Thyroid gland (tissue), 4 donors: ENCODE measurements at regions not wholly inside any gene's neighbourhood (a gene's known extent, or its start where the extent isn't known, plus 50 kb on each side); places are given as distances from the start of the nearest gene placed in this dataset.

Experiments used
- POLR2A ChIP-seq, 2 donors: fragments of 450-650 bp; IDR thresholded peaks; one replicate each; pipeline ENCODE4 v1.6.1; 2017; ENCODE audit warnings: antibody characterized with exemption in 2 of 2, mild to moderate bottlenecking in 2 of 2, moderate library complexity in 1 of 2
- TF ChIP-seq, protein P1 (sequence below), 6 experiments: fragments of 200-600 bp in 3 of 6; fragments of 450-650 bp in 3 of 6; sonication (generic) in 3 of 6; IDR thresholded peaks; one replicate each; pipeline ENCODE4 v1.5.1; 2016 to 2019; ENCODE audit warnings: antibody characterized with exemption in 6 of 6, mild to moderate bottlenecking in 2 of 6, inconsistent platforms in 1 of 6, moderate library complexity in 1 of 6

DNA sequence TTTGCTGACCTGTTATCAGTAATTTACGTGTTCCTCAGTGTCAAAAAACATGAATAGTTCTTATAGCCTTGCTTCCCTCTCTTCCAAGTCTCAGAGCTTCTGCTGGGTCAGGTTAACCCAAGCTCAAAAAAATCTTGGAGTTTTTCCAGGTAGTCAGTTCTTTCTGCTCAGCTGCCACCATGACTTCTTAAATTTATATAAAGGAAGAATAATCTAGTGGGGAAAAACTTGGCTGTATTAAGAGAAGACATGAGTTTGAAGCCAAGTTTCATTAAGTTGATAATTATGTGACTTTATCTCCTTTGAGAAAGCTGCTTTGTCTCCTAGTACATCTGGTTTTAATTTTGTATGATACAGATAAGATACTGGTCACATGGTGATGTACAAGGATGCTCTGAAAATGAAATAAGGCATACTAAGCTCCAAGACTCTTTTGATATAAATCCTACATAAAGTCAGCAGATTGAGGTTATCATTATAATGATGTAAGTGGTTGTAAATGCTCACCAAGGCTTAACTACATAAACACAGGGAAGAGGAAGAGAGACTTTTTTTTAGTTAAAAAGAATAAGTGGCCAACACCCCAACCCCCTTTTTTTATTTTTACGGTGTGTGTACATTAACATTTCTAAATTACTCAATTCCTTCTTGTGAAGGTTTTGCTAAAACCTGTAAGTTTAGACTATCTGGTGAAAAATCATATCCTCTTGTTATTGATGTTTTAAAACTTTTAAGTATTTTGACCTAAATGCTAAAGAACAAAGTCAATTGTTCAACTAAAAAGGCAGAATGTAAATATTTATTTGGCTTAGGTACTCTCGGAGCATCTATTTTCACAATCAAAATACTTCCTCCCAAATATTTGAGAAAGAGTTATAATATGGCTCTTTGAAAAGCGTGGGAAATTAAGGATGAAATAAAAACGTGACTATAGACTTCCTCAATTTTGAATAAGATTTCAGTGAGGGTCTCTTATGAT is 84.1 kb upstream of the SLC38A2 start:
- TF ChIP-seq POLR2A (IDR thresholded peaks at IDR 0.05) = no peak
- TF ChIP-seq, protein P1, sequence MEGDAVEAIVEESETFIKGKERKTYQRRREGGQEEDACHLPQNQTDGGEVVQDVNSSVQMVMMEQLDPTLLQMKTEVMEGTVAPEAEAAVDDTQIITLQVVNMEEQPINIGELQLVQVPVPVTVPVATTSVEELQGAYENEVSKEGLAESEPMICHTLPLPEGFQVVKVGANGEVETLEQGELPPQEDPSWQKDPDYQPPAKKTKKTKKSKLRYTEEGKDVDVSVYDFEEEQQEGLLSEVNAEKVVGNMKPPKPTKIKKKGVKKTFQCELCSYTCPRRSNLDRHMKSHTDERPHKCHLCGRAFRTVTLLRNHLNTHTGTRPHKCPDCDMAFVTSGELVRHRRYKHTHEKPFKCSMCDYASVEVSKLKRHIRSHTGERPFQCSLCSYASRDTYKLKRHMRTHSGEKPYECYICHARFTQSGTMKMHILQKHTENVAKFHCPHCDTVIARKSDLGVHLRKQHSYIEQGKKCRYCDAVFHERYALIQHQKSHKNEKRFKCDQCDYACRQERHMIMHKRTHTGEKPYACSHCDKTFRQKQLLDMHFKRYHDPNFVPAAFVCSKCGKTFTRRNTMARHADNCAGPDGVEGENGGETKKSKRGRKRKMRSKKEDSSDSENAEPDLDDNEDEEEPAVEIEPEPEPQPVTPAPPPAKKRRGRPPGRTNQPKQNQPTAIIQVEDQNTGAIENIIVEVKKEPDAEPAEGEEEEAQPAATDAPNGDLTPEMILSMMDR (IDR thresholded peaks at IDR 0.05) = no peak
